ENCODE measurements at regions not wholly inside any gene's neighbourhood (a gene's known extent, or its start where the extent isn't known, plus 50 kb on each side); places are given as distances from the start of the nearest gene placed in this dataset.

- TF ChIP-seq EZH2 (IDR thresholded peaks at IDR 0.05; ENCODE audit: borderline replicate concordance, low read length), result no peak
- TF ChIP-seq, protein P1, sequence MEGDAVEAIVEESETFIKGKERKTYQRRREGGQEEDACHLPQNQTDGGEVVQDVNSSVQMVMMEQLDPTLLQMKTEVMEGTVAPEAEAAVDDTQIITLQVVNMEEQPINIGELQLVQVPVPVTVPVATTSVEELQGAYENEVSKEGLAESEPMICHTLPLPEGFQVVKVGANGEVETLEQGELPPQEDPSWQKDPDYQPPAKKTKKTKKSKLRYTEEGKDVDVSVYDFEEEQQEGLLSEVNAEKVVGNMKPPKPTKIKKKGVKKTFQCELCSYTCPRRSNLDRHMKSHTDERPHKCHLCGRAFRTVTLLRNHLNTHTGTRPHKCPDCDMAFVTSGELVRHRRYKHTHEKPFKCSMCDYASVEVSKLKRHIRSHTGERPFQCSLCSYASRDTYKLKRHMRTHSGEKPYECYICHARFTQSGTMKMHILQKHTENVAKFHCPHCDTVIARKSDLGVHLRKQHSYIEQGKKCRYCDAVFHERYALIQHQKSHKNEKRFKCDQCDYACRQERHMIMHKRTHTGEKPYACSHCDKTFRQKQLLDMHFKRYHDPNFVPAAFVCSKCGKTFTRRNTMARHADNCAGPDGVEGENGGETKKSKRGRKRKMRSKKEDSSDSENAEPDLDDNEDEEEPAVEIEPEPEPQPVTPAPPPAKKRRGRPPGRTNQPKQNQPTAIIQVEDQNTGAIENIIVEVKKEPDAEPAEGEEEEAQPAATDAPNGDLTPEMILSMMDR (IDR thresholded peaks at IDR 0.05; ENCODE audit: low read length), result no peak
- no peaks in the 10 kb centered on the region for H3K36me3 ChIP-seq (ENCODE audit: insufficient read depth, low read length)
- no peak overlapping the region for H2AFZ ChIP-seq (ENCODE audit: low read length)
Observed at GRCh38 chr5:158115468-158115867, 256.5 kb upstream of the CLINT1 start.

DNA sequence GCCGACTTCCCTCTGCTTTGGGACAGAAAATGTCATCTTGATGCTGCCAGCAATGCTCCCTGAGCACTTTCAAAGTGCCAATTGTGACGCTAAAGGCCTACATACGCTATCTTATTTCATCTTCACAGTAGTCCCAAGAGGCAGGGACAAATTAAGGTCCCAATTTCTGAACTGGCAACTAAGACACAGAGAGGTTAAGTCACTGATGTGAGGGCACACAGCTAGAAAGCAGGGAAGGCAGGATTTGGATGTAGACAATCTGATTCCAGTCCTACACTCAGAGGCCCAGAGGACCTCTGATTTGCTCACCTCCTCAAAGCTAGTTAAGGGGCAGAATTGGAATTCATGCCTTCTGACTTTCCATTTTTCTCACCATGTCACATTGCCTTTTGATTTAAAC is 249.2 kb upstream of the CLINT1 start:
- no peak overlapping the region for H3K4me2 ChIP-seq (ENCODE audit: low read length)
- no peaks in the 10 kb centered on the region for H3F3A ChIP-seq (ENCODE audit: insufficient read depth, low read length)
- no peak overlapping the region for H2AFZ ChIP-seq (ENCODE audit: low read length)
- H3K79me2 ChIP-seq (ENCODE audit: insufficient read depth, low read length), result no peaks in the 10 kb centered on the region
- no peaks in the 10 kb centered on the region for H3K9me2 ChIP-seq (ENCODE audit: low read depth, low read length)
- H3K36me3 ChIP-seq (ENCODE audit: insufficient read depth, low read length), result no peaks in the 10 kb centered on the region
- no peak overlapping the region for H3K27ac ChIP-seq (ENCODE audit: low read depth, low read length, poor library complexity, severe bottlenecking)
- H3K4me1 ChIP-seq (ENCODE audit: insufficient read depth, low read length, severe bottlenecking), result no peaks in the 10 kb centered on the region
- no peaks in the 10 kb centered on the region for H3K9me3 ChIP-seq (ENCODE audit: low read length)
- H3K9ac ChIP-seq (ENCODE audit: low read length), result no peak overlapping the region
- no peaks in the 10 kb centered on the region for H4K20me1 ChIP-seq (ENCODE audit: insufficient read depth, low read length)
- H3K4me3 ChIP-seq (ENCODE audit: low read depth, low read length, poor library complexity, severe bottlenecking), result no peak overlapping the region
- TF ChIP-seq, protein P1 (IDR thresholded peaks at IDR 0.05; ENCODE audit: low read length), result no peak
- no peak for TF ChIP-seq EZH2 (IDR thresholded peaks at IDR 0.05; ENCODE audit: borderline replicate concordance, low read length)
- no peaks in the 10 kb centered on the region for H3K27me3 ChIP-seq (ENCODE audit: insufficient read depth, low read length)

More at GRCh38 chr5:158115468-158115867, 256.5 kb upstream of the CLINT1 start:
- H3K4me2 ChIP-seq (ENCODE audit: low read length), result no peak overlapping the region
- no peaks in the 10 kb centered on the region for H3K4me1 ChIP-seq (ENCODE audit: insufficient read depth, low read length, severe bottlenecking)
- no peaks in the 10 kb centered on the region for H3K9me3 ChIP-seq (ENCODE audit: low read length)
- H3K79me2 ChIP-seq (ENCODE audit: insufficient read depth, low read length), result no peaks in the 10 kb centered on the region
- H3K4me3 ChIP-seq (ENCODE audit: low read depth, low read length, poor library complexity, severe bottlenecking), result no peak overlapping the region
- H3K27me3 ChIP-seq (ENCODE audit: insufficient read depth, low read length), result no peaks in the 10 kb centered on the region
- no peaks in the 10 kb centered on the region for H3K9me2 ChIP-seq (ENCODE audit: low read depth, low read length)
- no peak overlapping the region for H3K9ac ChIP-seq (ENCODE audit: low read length)
- H3F3A ChIP-seq (ENCODE audit: insufficient read depth, low read length), result no peaks in the 10 kb centered on the region
- no peaks in the 10 kb centered on the region for H4K20me1 ChIP-seq (ENCODE audit: insufficient read depth, low read length)
- H3K27ac ChIP-seq (ENCODE audit: low read depth, low read length, poor library complexity, severe bottlenecking), result no peak overlapping the region

GRCh38 chr5:158100373-158100888 is 241.5 kb upstream of the CLINT1 start:
- Histone ChIP-seq H3K27me3 (ENCODE audit: insufficient read depth, low read length) (no peaks in the 10 kb centered on the region), H3K36me3 (ENCODE audit: insufficient read depth, low read length) (no peaks in the 10 kb centered on the region), H4K20me1 (ENCODE audit: insufficient read depth, low read length) (no peaks in the 10 kb centered on the region), H3K79me2 (ENCODE audit: insufficient read depth, low read length) (no peaks in the 10 kb centered on the region), H3K9ac (ENCODE audit: low read length) (no peak overlapping the region), H3K4me3 (ENCODE audit: low read depth, low read length, poor library complexity, severe bottlenecking) (no peak overlapping the region), H3K9me3 (ENCODE audit: low read length) (no peaks in the 10 kb centered on the region), H2AFZ (ENCODE audit: low read length) (no peak overlapping the region), H3K4me1 (ENCODE audit: insufficient read depth, low read length, severe bottlenecking) (no peaks in the 10 kb centered on the region), H3K4me2 (ENCODE audit: low read length) (no peak overlapping the region), H3K27ac (ENCODE audit: low read depth, low read length, poor library complexity, severe bottlenecking) (no peak overlapping the region), H3F3A (ENCODE audit: insufficient read depth, low read length) (no peaks in the 10 kb centered on the region), H3K9me2 (ENCODE audit: low read depth, low read length) (no peaks in the 10 kb centered on the region)
- TF ChIP-seq, protein P1 (IDR thresholded peaks at IDR 0.05; ENCODE audit: low read length), result no peak
- no peak for TF ChIP-seq EZH2 (IDR thresholded peaks at IDR 0.05; ENCODE audit: borderline replicate concordance, low read length)
